ENCODE measurements at regions not wholly inside any gene's neighbourhood (a gene's known extent, or its start where the extent isn't known, plus 50 kb on each side); places are given as distances from the start of the nearest gene placed in this dataset.
"Not testable (repeated sequence)": the region's sequence is repeated elsewhere in the genome, so short reads cannot be mapped to it uniquely, and the experiment has no call there.

- BruUV-seq (replicated peaks); H4K20me1 ChIP-seq (replicated peaks; ENCODE audit: control insufficient read depth, extremely low read depth, insufficient read depth, low read length); H3K27me3 ChIP-seq (ENCODE audit: control insufficient read depth in 2 of 2, insufficient read depth in 2 of 2, low read length in 2 of 2); H3K27ac ChIP-seq (ENCODE audit: insufficient read depth, low read depth, low read length); H2AFZ ChIP-seq (ENCODE audit: low read depth, low read length); H3K4me2 ChIP-seq (ENCODE audit: insufficient read depth, low read length); DNase-seq (ENCODE audit: low read depth, low spot score); H3K9me1 ChIP-seq (replicated peaks; ENCODE audit: control insufficient read depth, extremely low read depth, insufficient read depth, low read length); H3K4me1 ChIP-seq (ENCODE audit: control insufficient read depth, extremely low read depth, insufficient read depth, low read length); H3K36me3 ChIP-seq (ENCODE audit: control insufficient read depth in 2 of 2, extremely low read depth in 1 of 2, insufficient read depth in 2 of 2, low read length in 2 of 2); dilution Hi-C loops (cut with MboI; ENCODE audit: extremely low pct_ligation_motif_present, low sequenced_read_pairs); CTCF ChIA-PET; H3K4me3 ChIP-seq (replicated peaks in 1 of 3; ENCODE audit: insufficient read depth in 1 of 3, low read depth in 1 of 3, low read length in 3 of 3); FAIRE-seq; intact Hi-C loops (cut with micrococcal nuclease); H3K79me2 ChIP-seq (ENCODE audit: control insufficient read depth, insufficient read depth, low read length); POLR2A ChIA-PET; H3K9ac ChIP-seq (replicated peaks; ENCODE audit: extremely low read depth, insufficient read depth, low read length); H3K9me3 ChIP-seq (replicated peaks; ENCODE audit: control insufficient read depth, insufficient read depth, low read length): not testable (repeated sequence)
These were observed 137.4 kb downstream of the DACT1 start for GRCh38 chr14:58775130-58775529.

DNA sequence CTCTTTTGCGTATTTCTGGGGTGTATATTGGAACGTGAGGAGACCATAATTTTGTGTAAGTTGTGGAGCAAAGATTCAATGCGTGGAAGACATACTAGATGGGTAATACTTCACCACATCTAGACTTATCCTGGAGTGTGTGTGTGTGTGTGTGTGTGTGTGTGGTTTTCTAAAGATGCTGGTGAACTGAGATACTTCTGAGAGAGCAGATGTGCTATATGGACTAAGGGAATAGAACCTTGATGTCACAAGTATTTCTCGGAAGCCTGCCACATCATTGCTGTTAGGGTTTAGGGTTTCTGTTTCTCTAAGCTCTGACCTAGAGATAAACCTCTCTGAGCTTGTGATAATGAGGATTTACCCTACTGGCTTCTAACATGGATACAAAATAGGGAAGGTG, 138.8 kb downstream of the DACT1 start:
- Histone ChIP-seq H3K79me2 (ENCODE audit: control insufficient read depth, insufficient read depth, low read length) (no peaks in the 10 kb centered on the region), H3K4me2 (ENCODE audit: insufficient read depth, low read length) (no peak overlapping the region), H3K36me3 (ENCODE audit: control insufficient read depth in 2 of 2, extremely low read depth in 1 of 2, insufficient read depth in 2 of 2, low read length in 2 of 2) (no peaks in the 10 kb centered on the region), H2AFZ (ENCODE audit: low read depth, low read length) (no peak overlapping the region), H3K27ac (ENCODE audit: insufficient read depth, low read depth, low read length) (no peak overlapping the region), H3K9me3 (replicated peaks; ENCODE audit: control insufficient read depth, insufficient read depth, low read length) (no peaks in the 10 kb centered on the region), H3K4me1 (ENCODE audit: control insufficient read depth, extremely low read depth, insufficient read depth, low read length) (no peaks in the 10 kb centered on the region), H3K9ac (replicated peaks; ENCODE audit: extremely low read depth, insufficient read depth, low read length) (no peak overlapping the region), H3K27me3 (ENCODE audit: control insufficient read depth in 2 of 2, insufficient read depth in 2 of 2, low read length in 2 of 2) (no peaks in the 10 kb centered on the region), H3K4me3 (replicated peaks in 1 of 3; ENCODE audit: insufficient read depth in 1 of 3, low read depth in 1 of 3, low read length in 3 of 3) (no peak overlapping the region), H3K9me1 (replicated peaks; ENCODE audit: control insufficient read depth, extremely low read depth, insufficient read depth, low read length) (no peaks in the 10 kb centered on the region), H4K20me1 (replicated peaks; ENCODE audit: control insufficient read depth, extremely low read depth, insufficient read depth, low read length) (no peaks in the 10 kb centered on the region)
- ChIA-PET POLR2A (no interaction called here), CTCF (interaction anchor here (1.5 kb wide), 1 partner anchor 8 kb away, joined by 4 read pairs; no protein-coding TSS in a partner anchor)
- intact Hi-C loops (cut with micrococcal nuclease) (no loop called here), dilution Hi-C loops (cut with MboI; ENCODE audit: extremely low pct_ligation_motif_present, low sequenced_read_pairs) (no loop called here)
- TF ChIP-seq FOS (IDR thresholded peaks at IDR 0.05; ENCODE audit: borderline replicate concordance, insufficient read depth, low read length) (no peak), JUN (IDR thresholded peaks at IDR 0.05; ENCODE audit: borderline replicate concordance, insufficient read depth, insufficient read length, low read depth) (no peak), GATA2 (IDR thresholded peaks at IDR 0.05; ENCODE audit: insufficient read depth, insufficient read length, low read depth, low read length) (no peak), MAX (IDR thresholded peaks at IDR 0.05; ENCODE audit: insufficient read depth, insufficient read length) (no peak), POLR2A (IDR thresholded peaks at IDR 0.05; ENCODE audit: low read depth, low read length) (no peak), EZH2 (IDR thresholded peaks at IDR 0.05; ENCODE audit: borderline replicate concordance, low read depth, low read length, severe bottlenecking) (no peak), POLR2AphosphoS5 (IDR thresholded peaks at IDR 0.05; ENCODE audit: insufficient read depth, low read depth, low read length) (no peak), MYC (IDR thresholded peaks at IDR 0.05; ENCODE audit: low read depth, low read length) (no peak)
- TF ChIP-seq, protein P1, sequence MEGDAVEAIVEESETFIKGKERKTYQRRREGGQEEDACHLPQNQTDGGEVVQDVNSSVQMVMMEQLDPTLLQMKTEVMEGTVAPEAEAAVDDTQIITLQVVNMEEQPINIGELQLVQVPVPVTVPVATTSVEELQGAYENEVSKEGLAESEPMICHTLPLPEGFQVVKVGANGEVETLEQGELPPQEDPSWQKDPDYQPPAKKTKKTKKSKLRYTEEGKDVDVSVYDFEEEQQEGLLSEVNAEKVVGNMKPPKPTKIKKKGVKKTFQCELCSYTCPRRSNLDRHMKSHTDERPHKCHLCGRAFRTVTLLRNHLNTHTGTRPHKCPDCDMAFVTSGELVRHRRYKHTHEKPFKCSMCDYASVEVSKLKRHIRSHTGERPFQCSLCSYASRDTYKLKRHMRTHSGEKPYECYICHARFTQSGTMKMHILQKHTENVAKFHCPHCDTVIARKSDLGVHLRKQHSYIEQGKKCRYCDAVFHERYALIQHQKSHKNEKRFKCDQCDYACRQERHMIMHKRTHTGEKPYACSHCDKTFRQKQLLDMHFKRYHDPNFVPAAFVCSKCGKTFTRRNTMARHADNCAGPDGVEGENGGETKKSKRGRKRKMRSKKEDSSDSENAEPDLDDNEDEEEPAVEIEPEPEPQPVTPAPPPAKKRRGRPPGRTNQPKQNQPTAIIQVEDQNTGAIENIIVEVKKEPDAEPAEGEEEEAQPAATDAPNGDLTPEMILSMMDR (IDR thresholded peaks at IDR 0.05; ENCODE audit: extremely low read depth in 1 of 2, insufficient read depth in 1 of 2, low read depth in 1 of 2, low read length in 2 of 2) = no peak
- no TSS peak for BruUV-seq (replicated peaks)
- FAIRE-seq (no peak), DNase-seq (ENCODE audit: low read depth, low spot score) (no peak)
